PC-9 (cell line): ENCODE measurements at regions not wholly inside any gene's neighbourhood (a gene's known extent, or its start where the extent isn't known, plus 50 kb on each side); places are given as distances from the start of the nearest gene placed in this dataset.

Experiments
- BruUV-seq: library from RNA; stranded (reverse); fragments of 400-500 nt; replicated peaks from 2 replicates; lab custom pipeline; 2021; lab: Mats Ljungman, UMichigan
- CTCF ChIA-PET: fragments of 300-600 bp; sonication (Branson Sonifier 250); formaldehyde crosslinking; loops from one replicate; lab custom pipeline; 2022; ENCODE audit warnings: antibody characterized with exemption; lab: Charles Lee
- POLR2A ChIA-PET: fragments of 300-600 bp; sonication (Branson Sonifier 250); formaldehyde crosslinking; loops from one replicate; lab custom pipeline; 2022; ENCODE audit warnings: antibody characterized with exemption; ENCODE audit not compliant: unreplicated experiment; lab: Charles Lee
- DNase-seq, 2 experiments: peaks; one replicate each; pipeline versions ENCODE4 v3.0.0 to v3.0.0-alpha.2; 2015 to 2022; ENCODE audit warnings: mixed read lengths in 1 of 2
- H2AFZ ChIP-seq: fragments of 200-600 bp; sonication (generic); 2 replicates; pipeline ENCODE4 v1.8.1; 2017; ENCODE audit warnings: antibody characterized with exemption
- H3F3A ChIP-seq: fragments of 200-600 bp; sonication (generic); 2 replicates; pipeline ENCODE4 v1.8.1; 2017; ENCODE audit warnings: antibody characterized with exemption, mild to moderate bottlenecking, low read depth; ENCODE audit not compliant: insufficient read depth
- H3K27ac ChIP-seq: fragments of 200-600 bp; sonication (generic); 2 replicates; pipeline ENCODE4 v1.6.1; 2016; ENCODE audit warnings: mixed run types
- H3K27me3 ChIP-seq: fragments of 200-600 bp; sonication (generic); 2 replicates; pipeline ENCODE4 v1.6.1; 2016; ENCODE audit warnings: low read depth, mixed run types; ENCODE audit not compliant: insufficient read depth
- H3K36me3 ChIP-seq: fragments of 200-600 bp; sonication (generic); 2 replicates; pipeline ENCODE4 v1.6.1; 2016; ENCODE audit warnings: low read depth, mixed run types
- H3K4me1 ChIP-seq: fragments of 200-600 bp; sonication (generic); replicated peaks from 2 replicates; pipeline ENCODE4 v1.6.1; 2016; ENCODE audit warnings: mixed run types; ENCODE audit not compliant: insufficient read depth
- H3K4me2 ChIP-seq: fragments of 200-600 bp; sonication (generic); 2 replicates; pipeline ENCODE4 v1.6.1; 2017; ENCODE audit warnings: mixed run types
- H3K4me3 ChIP-seq: fragments of 200-600 bp; sonication (generic); 2 replicates; pipeline ENCODE4 v1.6.1; 2016; ENCODE audit warnings: mixed run types
- H3K79me2 ChIP-seq: fragments of 200-600 bp; sonication (generic); 2 replicates; pipeline ENCODE4 v1.6.1; 2017; ENCODE audit warnings: low read depth, mixed run types
- H3K9me2 ChIP-seq: fragments of 200-600 bp; sonication (generic); 2 replicates; pipeline ENCODE4 v1.8.1; 2017; ENCODE audit warnings: mild to moderate bottlenecking; ENCODE audit not compliant: insufficient read depth
- H3K9me3 ChIP-seq: fragments of 200-600 bp; sonication (generic); 2 replicates; pipeline ENCODE4 v1.8.1; 2016; ENCODE audit warnings: low read depth; ENCODE audit not compliant: insufficient read depth
- H4K20me1 ChIP-seq: fragments of 200-600 bp; sonication (generic); 2 replicates; pipeline ENCODE4 v1.8.1; 2017; ENCODE audit not compliant: insufficient read depth
- CTCF ChIP-seq: fragments of 200-600 bp; sonication (generic); conservative IDR thresholded peaks from 2 replicates; pipeline ENCODE4 v1.6.1; 2017; ENCODE audit warnings: mixed run types, antibody characterized with exemption, mild to moderate bottlenecking, moderate library complexity
- EZH2 ChIP-seq: fragments of 200-600 bp; sonication (generic); IDR thresholded peaks from 2 replicates; pipeline ENCODE4 v1.8.0; 2017; ENCODE audit warnings: antibody characterized with exemption, low read depth
- intact Hi-C: fragments of 100-400 bp; cut with micrococcal nuclease; formaldehyde crosslinking; loops from one replicate; pipeline ENCODE4 v1.10.0; 2022; ENCODE audit not compliant: unreplicated experiment

DNA sequence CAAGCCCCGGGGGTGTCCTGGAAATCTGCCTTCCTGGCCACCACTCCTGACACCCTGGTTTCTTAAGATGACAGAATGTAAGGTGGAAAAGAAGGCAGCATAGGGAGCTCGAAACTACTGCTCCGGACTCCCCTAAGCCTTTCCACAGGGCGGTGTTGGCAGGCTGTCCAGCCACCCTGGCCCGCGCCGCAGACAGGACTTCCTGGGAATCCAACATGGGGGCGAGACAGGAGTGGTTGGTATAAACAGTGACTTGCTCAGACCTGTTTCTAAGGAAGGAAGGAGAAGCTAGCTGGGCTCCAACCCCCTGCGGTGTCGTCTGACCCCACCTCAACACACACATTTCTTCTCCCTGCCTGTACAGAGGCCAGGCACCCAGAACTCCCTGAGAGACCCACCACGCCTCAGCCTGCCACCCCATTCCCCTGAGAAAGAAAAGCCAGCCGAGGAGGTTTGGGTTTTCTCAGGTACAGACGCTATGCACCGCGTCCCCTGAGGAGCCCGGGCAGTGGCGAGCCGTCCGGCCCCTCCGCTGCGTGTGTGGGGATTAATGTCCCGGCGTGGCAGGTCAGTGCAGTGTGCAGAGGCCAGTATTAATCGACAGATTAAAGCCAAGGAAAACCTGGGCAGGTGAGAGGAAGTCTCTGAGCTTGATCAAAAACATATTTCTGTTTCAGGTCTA, 349.6 kb upstream of the MKI67 start:
- Histone ChIP-seq H2AFZ (no peak overlapping the region), H3K9me2 (no peaks in the 10 kb centered on the region), H3K4me2 (no peak overlapping the region), H3K27me3 (peaks cover 20% of the 10 kb centered on the region), H3K4me1 (no peaks in the 10 kb centered on the region), H3K4me3 (no peak overlapping the region), H3K27ac (no peak overlapping the region), H3K36me3 (no peaks in the 10 kb centered on the region), H3K79me2 (no peaks in the 10 kb centered on the region), H4K20me1 (no peaks in the 10 kb centered on the region), H3F3A (no peaks in the 10 kb centered on the region), H3K9me3 (no peaks in the 10 kb centered on the region)
- ChIA-PET POLR2A (no interaction called here), CTCF (no interaction called here)
- no TSS peak for BruUV-seq
- intact Hi-C loops = no loop called here
- no peak for DNase-seq
- TF ChIP-seq EZH2 = no peak
- no peak for TF ChIP-seq CTCF

- no peak for TF ChIP-seq CTCF
- no peak for TF ChIP-seq EZH2
- intact Hi-C loops = no loop called here
- no peak for DNase-seq
Measured at GRCh38 chr10:128476368-128476725, 350.1 kb upstream of the MKI67 start.

DNA sequence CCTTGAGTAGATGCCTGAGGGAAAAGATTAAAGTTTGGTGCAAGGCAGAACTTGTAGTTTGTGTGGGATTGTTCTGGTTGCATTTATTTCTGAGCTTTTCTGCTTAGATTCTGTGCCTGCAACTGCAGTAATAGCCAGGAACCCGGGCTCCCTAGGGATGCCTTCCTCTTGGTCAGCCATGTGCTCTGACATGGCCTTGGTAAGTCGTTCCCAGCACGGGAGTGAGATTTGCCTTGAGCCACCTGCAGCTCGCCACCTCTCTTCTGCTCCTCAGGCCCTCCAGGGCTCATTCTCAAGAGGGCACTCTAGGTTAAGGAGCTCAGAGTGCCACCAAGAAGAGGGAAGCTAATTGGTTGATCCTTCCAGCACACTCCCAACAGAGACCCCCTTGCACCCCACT, 350.6 kb upstream of the MKI67 start:
- BruUV-seq = no TSS peak
- DNase-seq = no peak

More at GRCh38 chr10:128476368-128476725, 350.1 kb upstream of the MKI67 start:
- H3K9me3 ChIP-seq = no peaks in the 10 kb centered on the region
- no peak overlapping the region for H3K4me3 ChIP-seq
- POLR2A ChIA-PET = no interaction called here
- no peaks in the 10 kb centered on the region for H3K79me2 ChIP-seq
- H3K4me1 ChIP-seq = no peaks in the 10 kb centered on the region
- no peak overlapping the region for H2AFZ ChIP-seq
- no TSS peak for BruUV-seq
- H3K36me3 ChIP-seq = no peaks in the 10 kb centered on the region
- CTCF ChIA-PET = no interaction called here
- H4K20me1 ChIP-seq = no peaks in the 10 kb centered on the region
- H3K27ac ChIP-seq = no peak overlapping the region
- H3K9me2 ChIP-seq = no peaks in the 10 kb centered on the region
- no peaks in the 10 kb centered on the region for H3F3A ChIP-seq
- H3K27me3 ChIP-seq = peaks cover 22% of the 10 kb centered on the region
- H3K4me2 ChIP-seq = no peak overlapping the region

More for the DNA sequence above, 350.6 kb upstream of the MKI67 start:
- Histone ChIP-seq H3K9me3 (no peaks in the 10 kb centered on the region), H3K27me3 (peaks cover 27% of the 10 kb centered on the region), H3K36me3 (no peaks in the 10 kb centered on the region), H3K9me2 (no peaks in the 10 kb centered on the region), H3K79me2 (no peaks in the 10 kb centered on the region), H3K4me1 (no peaks in the 10 kb centered on the region), H3K27ac (no peak overlapping the region), H3F3A (no peaks in the 10 kb centered on the region), H4K20me1 (no peaks in the 10 kb centered on the region), H3K4me2 (no peak overlapping the region), H3K4me3 (no peak overlapping the region), H2AFZ (no peak overlapping the region)
- CTCF ChIA-PET = no interaction called here
- POLR2A ChIA-PET = no interaction called here
- intact Hi-C loops = no loop called here
- TF ChIP-seq EZH2 (no peak), CTCF (no peak)
